ENCODE measurements at regions not wholly inside any gene's neighbourhood (a gene's known extent, or its start where the extent isn't known, plus 50 kb on each side); places are given as distances from the start of the nearest gene placed in this dataset.

DNA sequence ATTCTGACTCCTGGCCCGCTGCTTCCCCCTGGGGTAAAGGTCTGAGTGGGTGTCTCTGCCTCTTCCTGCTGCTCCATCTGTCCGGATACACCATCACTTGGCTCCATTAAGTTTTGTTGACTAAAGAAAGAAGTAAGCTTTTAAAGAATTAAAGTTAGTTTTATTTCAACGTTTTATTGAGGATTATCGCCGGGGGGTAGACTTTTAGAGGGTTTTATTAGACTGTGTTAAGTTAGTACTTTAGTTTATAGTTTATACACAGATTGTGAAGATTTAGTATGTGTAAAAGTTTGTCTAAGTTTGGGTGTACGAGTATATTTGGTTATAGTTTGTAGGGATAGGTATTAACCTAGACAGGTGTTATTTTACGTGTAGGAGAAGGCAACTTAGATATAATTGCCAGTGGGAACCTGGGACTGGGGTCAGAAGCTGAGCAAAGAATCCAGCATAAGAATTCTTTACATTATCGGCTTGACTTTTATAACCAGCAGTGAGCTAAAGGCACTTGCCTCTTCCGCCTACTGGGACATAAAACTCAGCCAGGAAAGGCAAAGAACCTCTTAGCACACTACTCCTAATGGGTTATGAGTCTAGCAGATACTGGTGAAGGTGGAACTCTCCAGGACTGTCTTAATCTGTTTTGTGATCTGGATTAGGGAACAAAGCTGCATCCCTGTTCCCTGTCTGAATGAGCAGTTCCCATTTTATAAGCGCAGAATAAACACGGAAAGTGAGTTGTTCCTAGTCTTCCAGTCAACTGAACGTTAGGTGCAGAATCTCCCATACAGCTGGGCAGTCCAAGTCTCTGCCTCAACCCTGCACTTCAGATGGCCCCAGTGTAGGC lies 131.3 kb downstream of the FAM43A start:
- TF ChIP-seq, protein P1, sequence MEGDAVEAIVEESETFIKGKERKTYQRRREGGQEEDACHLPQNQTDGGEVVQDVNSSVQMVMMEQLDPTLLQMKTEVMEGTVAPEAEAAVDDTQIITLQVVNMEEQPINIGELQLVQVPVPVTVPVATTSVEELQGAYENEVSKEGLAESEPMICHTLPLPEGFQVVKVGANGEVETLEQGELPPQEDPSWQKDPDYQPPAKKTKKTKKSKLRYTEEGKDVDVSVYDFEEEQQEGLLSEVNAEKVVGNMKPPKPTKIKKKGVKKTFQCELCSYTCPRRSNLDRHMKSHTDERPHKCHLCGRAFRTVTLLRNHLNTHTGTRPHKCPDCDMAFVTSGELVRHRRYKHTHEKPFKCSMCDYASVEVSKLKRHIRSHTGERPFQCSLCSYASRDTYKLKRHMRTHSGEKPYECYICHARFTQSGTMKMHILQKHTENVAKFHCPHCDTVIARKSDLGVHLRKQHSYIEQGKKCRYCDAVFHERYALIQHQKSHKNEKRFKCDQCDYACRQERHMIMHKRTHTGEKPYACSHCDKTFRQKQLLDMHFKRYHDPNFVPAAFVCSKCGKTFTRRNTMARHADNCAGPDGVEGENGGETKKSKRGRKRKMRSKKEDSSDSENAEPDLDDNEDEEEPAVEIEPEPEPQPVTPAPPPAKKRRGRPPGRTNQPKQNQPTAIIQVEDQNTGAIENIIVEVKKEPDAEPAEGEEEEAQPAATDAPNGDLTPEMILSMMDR (IDR thresholded peaks at IDR 0.05): no peak
- intact Hi-C loops (cut with DNase I): loop anchor here in 1 of 10 donors (5.0 kb wide), 1 partner anchor 40 kb away; no protein-coding TSS in a partner anchor
- WGBS, 2 donors: 93 to 95% methylated on average over 12 of the region's 12 CpGs

DNA sequence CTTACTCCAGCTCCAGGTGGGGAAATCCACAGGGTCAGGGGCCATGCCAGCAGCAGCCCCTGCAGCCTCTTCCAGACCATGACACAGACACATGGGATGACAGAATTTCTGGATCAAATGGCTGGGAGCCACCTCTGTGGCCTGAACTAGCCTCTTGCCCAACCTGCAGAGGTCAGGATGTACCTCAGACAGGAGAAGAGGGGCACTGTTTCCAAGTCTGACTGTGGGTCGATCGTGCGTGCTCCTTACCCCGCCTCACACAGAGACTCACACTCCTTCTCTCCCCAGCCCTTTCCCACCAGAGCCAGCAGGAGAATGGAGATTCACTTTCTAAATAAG lies 131.9 kb downstream of the FAM43A start:
- Histone ChIP-seq H3K27ac (no peak overlapping the region), H3K36me3 (no peaks in the 10 kb centered on the region), H3K27me3 (no peaks in the 10 kb centered on the region), H3K4me3 (no peak overlapping the region), H3K4me1 (peaks cover 0 to 6% (median 0%) of the 10 kb centered on the region in 9 donors), H3K9me3 (no peaks in the 10 kb centered on the region)
- TF ChIP-seq, protein P1 (IDR thresholded peaks at IDR 0.05): no peak
- intact Hi-C loops (cut with DNase I): loop anchor here in 1 of 10 donors (5.0 kb wide), 1 partner anchor 40 kb away; no protein-coding TSS in a partner anchor
- DNase-seq (no peak), ATAC-seq (no peak)
- WGBS, 2 donors: 67 to 83% methylated on average over 4 of the region's 4 CpGs

More for the DNA sequence above, 131.3 kb downstream of the FAM43A start:
- H3K9me3 ChIP-seq: no peaks in the 10 kb centered on the region
- no peaks in the 10 kb centered on the region for H3K27me3 ChIP-seq
- H3K36me3 ChIP-seq: no peaks in the 10 kb centered on the region
- no peak overlapping the region for H3K27ac ChIP-seq
- DNase-seq (no peak), ATAC-seq (no peak)
- H3K4me1 ChIP-seq: peaks cover 0 to 6% (median 0%) of the 10 kb centered on the region in 9 donors
- no peak overlapping the region for H3K4me3 ChIP-seq

DNA sequence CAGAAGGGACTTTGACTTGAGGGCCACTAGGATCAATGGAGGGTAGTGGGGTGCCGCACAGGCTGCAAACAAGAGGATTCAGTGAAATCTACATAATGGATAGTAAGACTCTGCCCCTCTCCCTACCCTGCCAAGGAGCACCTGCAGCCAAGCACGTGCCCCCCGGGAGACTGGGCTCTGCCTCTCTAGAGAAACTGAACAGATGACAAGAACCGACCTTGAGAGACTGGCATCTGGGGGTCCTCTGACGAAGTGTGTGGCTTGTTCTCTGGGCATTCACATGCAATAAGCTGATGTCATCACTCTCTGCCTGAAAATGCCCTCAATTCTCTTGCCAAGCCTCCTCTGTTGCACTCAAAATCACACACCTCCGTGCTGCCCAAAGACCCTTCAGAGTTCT lies 132.3 kb downstream of the FAM43A start:
- WGBS, 2 donors: 83 to 84% methylated on average over 6 of the region's 6 CpGs
- DNase-seq (no peak), ATAC-seq (no peak)
- Histone ChIP-seq H3K27ac (no peak overlapping the region), H3K4me3 (no peak overlapping the region), H3K9me3 (no peaks in the 10 kb centered on the region), H3K27me3 (no peaks in the 10 kb centered on the region), H3K36me3 (no peaks in the 10 kb centered on the region), H3K4me1 (peaks cover 0 to 6% (median 0%) of the 10 kb centered on the region in 9 donors)
- intact Hi-C loops (cut with DNase I): loop anchor here in 1 of 10 donors (5.0 kb wide), 1 partner anchor 41 kb away; no protein-coding TSS in a partner anchor
- TF ChIP-seq, protein P1 (IDR thresholded peaks at IDR 0.05): no peak

DNA sequence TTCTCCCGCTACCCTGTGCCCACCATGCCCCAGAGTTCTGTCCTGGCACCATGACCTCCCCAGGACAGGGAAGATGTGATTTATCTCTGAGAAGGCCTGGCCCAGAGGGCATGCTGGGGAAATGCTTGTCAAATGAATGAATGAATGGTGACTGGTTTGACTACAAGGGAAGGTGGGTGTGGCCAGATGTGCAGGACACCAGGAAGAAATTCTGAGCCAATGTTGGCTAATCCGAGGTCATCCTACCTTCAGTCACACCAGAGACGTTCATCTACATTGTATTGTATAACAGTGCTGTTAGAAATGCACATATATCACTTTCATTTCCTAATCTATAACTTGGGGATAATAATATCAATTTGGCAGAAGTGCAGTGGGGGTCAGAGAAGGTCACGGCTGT lies 138.4 kb downstream of the FAM43A start:
- peak in 3 of 8 donors; percentile 1 to 24 (median 9) for ATAC-seq
- 49 to 54% methylated on average over 4 of the region's 4 CpGs for WGBS, 2 donors

More for the DNA sequence above, 138.4 kb downstream of the FAM43A start:
- Histone ChIP-seq H3K9me3 (no peaks in the 10 kb centered on the region), H3K36me3 (no peaks in the 10 kb centered on the region), H3K4me3 (no peak overlapping the region), H3K4me1 (peaks cover 4 to 30% (median 23%) of the 10 kb centered on the region in 9 donors), H3K27me3 (no peaks in the 10 kb centered on the region), H3K27ac (peak overlapping the region in 9 of 10 donors; percentile 47 to 94 (median 82))
- intact Hi-C loops (cut with DNase I): loop anchor here in 2 of 10 donors (5.0 kb wide), 1 partner anchor 37 kb away; no protein-coding TSS in a partner anchor
- no peak for DNase-seq
- TF ChIP-seq, protein P1 (IDR thresholded peaks at IDR 0.05): no peak

Data from heart right ventricle (tissue), 16 donors.